GM12892 (cell line): ENCODE measurements at regions not wholly inside any gene's neighbourhood (a gene's known extent, or its start where the extent isn't known, plus 50 kb on each side); places are given as distances from the start of the nearest gene placed in this dataset.

Source experiments
- POLR2A ChIP-seq: IDR thresholded peaks from 2 replicates; pipeline ENCODE4 v1.6.1; 2011; ENCODE audit warnings: low read depth, low read length, control low read depth
- POLR2AphosphoS5 ChIP-seq: IDR thresholded peaks from 2 replicates; pipeline ENCODE4 v1.6.1; 2011; ENCODE audit warnings: low read depth, low read length, control low read depth

GRCh38 chr10:129120441-129120840 lies 346.6 kb upstream of the MGMT start:
- no peak for TF ChIP-seq POLR2AphosphoS5
- TF ChIP-seq POLR2A, result no peak
